ENCODE measurements at regions not wholly inside any gene's neighbourhood (a gene's known extent, or its start where the extent isn't known, plus 50 kb on each side); places are given as distances from the start of the nearest gene placed in this dataset.

DNA sequence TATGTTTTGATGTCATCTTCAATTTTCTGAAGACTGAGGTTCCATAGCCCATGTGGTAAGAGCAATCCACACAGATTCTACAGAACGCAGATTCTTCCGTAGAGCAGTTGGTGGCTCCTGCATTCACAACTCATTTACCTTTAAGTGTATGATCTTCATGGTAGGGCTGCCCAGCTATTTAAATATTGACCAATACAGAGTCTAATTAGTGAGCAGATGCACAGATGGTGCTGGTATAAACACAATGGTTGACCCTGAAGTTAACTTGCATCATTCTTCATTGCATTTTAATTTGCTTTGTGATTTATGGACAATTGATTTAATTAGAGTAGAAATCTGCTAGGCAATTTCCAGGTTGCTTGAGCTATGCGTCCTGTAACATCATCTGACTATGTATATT, 269.2 kb downstream of the SQOR start:
- Histone ChIP-seq H3K4me1 (replicated peaks in 1 of 4; ENCODE audit: control insufficient read depth in 3 of 4, insufficient read depth in 4 of 4, low read length in 3 of 4) (no peaks in the 10 kb centered on the region), H3K23me2 (ENCODE audit: low read depth, low read length) (no peaks in the 10 kb centered on the region; the same call in 1 of the 2 replicates), H2BK20ac (ENCODE audit: low read length) (no peak overlapping the region), H3K79me2 (ENCODE audit: control insufficient read depth in 1 of 2, insufficient read depth in 2 of 2, low read length in 2 of 2) (no peaks in the 10 kb centered on the region), H2BK5ac (ENCODE audit: low read depth, low read length) (no peak overlapping the region), H3K14ac (ENCODE audit: insufficient read length) (no peak overlapping the region), H2BK15ac (ENCODE audit: low read length) (no peak overlapping the region), H3K56ac (replicated peaks; ENCODE audit: insufficient read length, low read depth, low read length) (no peak overlapping the region), H4K20me1 (replicated peaks in 1 of 2; ENCODE audit: control insufficient read depth in 1 of 2, insufficient read depth in 2 of 2, low read length in 2 of 2) (no peaks in the 10 kb centered on the region), H3K79me1 (ENCODE audit: low read depth, low read length) (no peaks in the 10 kb centered on the region), H3K27me3 (replicated peaks in 1 of 4; ENCODE audit: control insufficient read depth in 3 of 4, extremely low read depth in 1 of 4, insufficient read depth in 3 of 4, low read length in 3 of 4) (peaks cover 0 to 1% (median 0%) of the 10 kb centered on the region in 4 experiments; a peak in 1 of 7 replicates), H3K18ac (ENCODE audit: extremely low read depth, low read length) (no peak overlapping the region), H3K36me3 (ENCODE audit: control insufficient read depth in 2 of 4, insufficient read depth in 4 of 4, low read length in 3 of 4) (no peaks in the 10 kb centered on the region), H3K4ac (replicated peaks; ENCODE audit: insufficient read length, low read depth, low read length) (no peak overlapping the region), H2AFZ (ENCODE audit: low read length) (no peak overlapping the region), H2AK5ac (ENCODE audit: low read depth, low read length) (no peak overlapping the region), H3K4me3 (ENCODE audit: extremely low read depth in 1 of 4, insufficient read depth in 2 of 4, low read depth in 3 of 4, low read length in 4 of 4) (no peak overlapping the region), H3K23ac (ENCODE audit: insufficient read length) (no peak overlapping the region), H2BK120ac (replicated peaks; ENCODE audit: low read depth, low read length) (no peak overlapping the region), H4K91ac (replicated peaks; ENCODE audit: insufficient read length, low read length) (no peak overlapping the region), H2BK12ac (ENCODE audit: low read depth, low read length) (no peak overlapping the region), H3K4me2 (ENCODE audit: insufficient read depth in 1 of 2, low read depth in 2 of 2, low read length in 2 of 2) (no peak overlapping the region), H4K5ac (ENCODE audit: insufficient read length, low read depth, low read length) (no peak overlapping the region), H3K27ac (ENCODE audit: low read depth, low read length) (no peak overlapping the region), H3K9me3 (ENCODE audit: insufficient read depth in 2 of 2, low read depth in 1 of 2, low read length in 1 of 2) (no peaks in the 10 kb centered on the region), H4K8ac (ENCODE audit: extremely low read depth, insufficient read depth, low read length) (no peak overlapping the region), H3K9ac (replicated peaks in 1 of 4; ENCODE audit: extremely low read depth in 1 of 4, low read depth in 3 of 4, low read length in 3 of 4) (no peak overlapping the region)
- WGBS, 2 experiments (ENCODE audit: extremely low coverage in 1 of 2, insufficient coverage in 1 of 2, insufficient read length in 1 of 2, insufficient replicate concordance in 2 of 2, low coverage in 1 of 2, low lambda C conversion rate in 2 of 2, missing lambda C conversion rate in 1 of 2), result 95% methylated on average over 3 of the region's 3 CpGs; no CpG with 5 or more reads in 1 of the 2 experiments
- DNase-seq (ENCODE audit: low read depth in 1 of 2, low spot score in 2 of 2), result no peak
- POLR2A ChIA-PET (ENCODE audit: partially characterized antibody), result no interaction called here
- no peak for FAIRE-seq
- CTCF ChIA-PET (ENCODE audit: partially characterized antibody), result no interaction called here
- TF ChIP-seq ATF3 (IDR thresholded peaks at IDR 0.05; ENCODE audit: insufficient read depth, low read depth, low read length), result no peak
- no peak for TF ChIP-seq ZNF274 (IDR thresholded peaks at IDR 0.05; ENCODE audit: borderline replicate concordance, extremely low read depth, low read length)
- no peak for TF ChIP-seq POU5F1 (IDR thresholded peaks at IDR 0.05; ENCODE audit: low read depth, low read length)
- TF ChIP-seq, protein P1, sequence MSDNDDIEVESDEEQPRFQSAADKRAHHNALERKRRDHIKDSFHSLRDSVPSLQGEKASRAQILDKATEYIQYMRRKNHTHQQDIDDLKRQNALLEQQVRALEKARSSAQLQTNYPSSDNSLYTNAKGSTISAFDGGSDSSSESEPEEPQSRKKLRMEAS (IDR thresholded peaks at IDR 0.05), result no peak
- no peak for TF ChIP-seq GABPA (IDR thresholded peaks at IDR 0.05; ENCODE audit: borderline replicate concordance, insufficient read depth, low read length)
- no peak for TF ChIP-seq POLR2AphosphoS5 (IDR thresholded peaks at IDR 0.05; ENCODE audit: low read depth, low read length)
- no peak for TF ChIP-seq NANOG (IDR thresholded peaks at IDR 0.05; ENCODE audit: insufficient read depth, low read depth, low read length, poor library complexity, severe bottlenecking)
- no peak for TF ChIP-seq ATF2 (IDR thresholded peaks at IDR 0.05; ENCODE audit: low read length)
- TF ChIP-seq PHF8 (conservative IDR thresholded peaks at IDR 0.05; ENCODE audit: low read depth, low read length), result no peak
- no peak for TF ChIP-seq SP2 (IDR thresholded peaks at IDR 0.05; ENCODE audit: low read length)
- no peak for TF ChIP-seq EGR1 (IDR thresholded peaks at IDR 0.05; ENCODE audit: borderline replicate concordance, low read depth, low read length)
- TF ChIP-seq YY1 (IDR thresholded peaks at IDR 0.05; ENCODE audit: low read depth, low read length), result no peak
- no peak for TF ChIP-seq TCF12 (IDR thresholded peaks at IDR 0.05; ENCODE audit: low read depth, low read length)

Measured in H1 (cell line).